ENCODE measurements at regions not wholly inside any gene's neighbourhood (a gene's known extent, or its start where the extent isn't known, plus 50 kb on each side); places are given as distances from the start of the nearest gene placed in this dataset.

GRCh38 chr3:61449327-61450040 lies 111.9 kb upstream of the PTPRG start:
- DNase-seq, result no peak
- Histone ChIP-seq H3K9me3 (ENCODE audit: control extremely low read depth in 1 of 5, control insufficient read depth in 4 of 5, insufficient read depth in 2 of 5, low read depth in 1 of 5, low read length in 4 of 5) (no peaks in the 10 kb centered on the region), H3K4me3 (ENCODE audit: control insufficient read depth in 1 of 7, extremely low read depth in 1 of 7, insufficient read depth in 4 of 7, low read depth in 2 of 7, low read length in 6 of 7) (no peak overlapping the region), H3K27ac (ENCODE audit: insufficient read depth in 1 of 2, low read depth in 1 of 2, low read length in 2 of 2, poor library complexity in 1 of 2, severe bottlenecking in 2 of 2) (no peak overlapping the region), H3K36me3 (ENCODE audit: control insufficient read depth in 4 of 4, insufficient read depth in 4 of 4, low read length in 3 of 4) (no peaks in the 10 kb centered on the region), H3K27me3 (replicated peaks in 2 of 5; ENCODE audit: control insufficient read depth in 4 of 5, insufficient read depth in 5 of 5, low read length in 4 of 5) (peaks cover 0 to 4% (median 0%) of the 10 kb centered on the region in 5 experiments), H3K4me1 (ENCODE audit: control extremely low read depth in 1 of 4, control insufficient read depth in 4 of 4, insufficient read depth in 4 of 4, low read length in 3 of 4) (no peaks in the 10 kb centered on the region)
- ChIA-PET CTCF (no interaction called here), POLR2A (no interaction called here)
- WGBS (ENCODE audit: insufficient coverage), result 100% methylated on average over 3 of the region's 3 CpGs

- Histone ChIP-seq H3K4me3 (ENCODE audit: control insufficient read depth in 1 of 7, extremely low read depth in 1 of 7, insufficient read depth in 4 of 7, low read depth in 2 of 7, low read length in 6 of 7) (no peak overlapping the region), H3K9me3 (ENCODE audit: control extremely low read depth in 1 of 5, control insufficient read depth in 4 of 5, insufficient read depth in 2 of 5, low read depth in 1 of 5, low read length in 4 of 5) (no peaks in the 10 kb centered on the region), H3K27ac (ENCODE audit: insufficient read depth in 1 of 2, low read depth in 1 of 2, low read length in 2 of 2, poor library complexity in 1 of 2, severe bottlenecking in 2 of 2) (no peak overlapping the region), H3K36me3 (ENCODE audit: control insufficient read depth in 4 of 4, insufficient read depth in 4 of 4, low read length in 3 of 4) (no peaks in the 10 kb centered on the region), H3K4me1 (ENCODE audit: control extremely low read depth in 1 of 4, control insufficient read depth in 4 of 4, insufficient read depth in 4 of 4, low read length in 3 of 4) (no peaks in the 10 kb centered on the region), H3K27me3 (replicated peaks in 2 of 5; ENCODE audit: control insufficient read depth in 4 of 5, insufficient read depth in 5 of 5, low read length in 4 of 5) (peaks cover 0 to 4% (median 0%) of the 10 kb centered on the region in 5 experiments)
- no peak for DNase-seq
- 66% methylated on average over 2 of the region's 2 CpGs for whole genome bisulfite sequencing (ENCODE audit: insufficient coverage)
- ChIA-PET CTCF (no interaction called here), POLR2A (no interaction called here)
Observed at GRCh38 chr3:61450866-61451265, 110.5 kb upstream of the PTPRG start.

GRCh38 chr3:61451841-61452240 lies 109.5 kb upstream of the PTPRG start:
- CTCF ChIA-PET, result interaction anchor here (0.6 kb wide), 1 partner anchor 1490 kb away, joined by 3 read pairs; no protein-coding TSS in a partner anchor
- H3K4me3 ChIP-seq (ENCODE audit: control insufficient read depth in 1 of 7, extremely low read depth in 1 of 7, insufficient read depth in 4 of 7, low read depth in 2 of 7, low read length in 6 of 7), result no peak overlapping the region
- no peaks in the 10 kb centered on the region for H3K4me1 ChIP-seq (ENCODE audit: control extremely low read depth in 1 of 4, control insufficient read depth in 4 of 4, insufficient read depth in 4 of 4, low read length in 3 of 4)
- no peak overlapping the region for H3K27ac ChIP-seq (ENCODE audit: insufficient read depth in 1 of 2, low read depth in 1 of 2, low read length in 2 of 2, poor library complexity in 1 of 2, severe bottlenecking in 2 of 2)
- DNase-seq, result no peak
- H3K36me3 ChIP-seq (ENCODE audit: control insufficient read depth in 4 of 4, insufficient read depth in 4 of 4, low read length in 3 of 4), result no peaks in the 10 kb centered on the region
- POLR2A ChIA-PET, result no interaction called here
- H3K27me3 ChIP-seq (replicated peaks in 2 of 5; ENCODE audit: control insufficient read depth in 4 of 5, insufficient read depth in 5 of 5, low read length in 4 of 5), result peaks cover 0 to 4% (median 0%) of the 10 kb centered on the region in 5 experiments
- 94% methylated on average over 4 of the region's 4 CpGs for WGBS (ENCODE audit: insufficient coverage)
- H3K9me3 ChIP-seq (ENCODE audit: control extremely low read depth in 1 of 5, control insufficient read depth in 4 of 5, insufficient read depth in 2 of 5, low read depth in 1 of 5, low read length in 4 of 5), result no peaks in the 10 kb centered on the region

GRCh38 chr3:61452535-61453090 lies 108.8 kb upstream of the PTPRG start:
- H3K9me3 ChIP-seq (ENCODE audit: control extremely low read depth in 1 of 5, control insufficient read depth in 4 of 5, insufficient read depth in 2 of 5, low read depth in 1 of 5, low read length in 4 of 5), result no peaks in the 10 kb centered on the region
- ChIA-PET POLR2A (no interaction called here), CTCF (no interaction called here)
- DNase-seq, result no peak
- H3K36me3 ChIP-seq (ENCODE audit: control insufficient read depth in 4 of 4, insufficient read depth in 4 of 4, low read length in 3 of 4), result no peaks in the 10 kb centered on the region
- no peak overlapping the region for H3K27ac ChIP-seq (ENCODE audit: insufficient read depth in 1 of 2, low read depth in 1 of 2, low read length in 2 of 2, poor library complexity in 1 of 2, severe bottlenecking in 2 of 2)
- H3K4me3 ChIP-seq (ENCODE audit: control insufficient read depth in 1 of 7, extremely low read depth in 1 of 7, insufficient read depth in 4 of 7, low read depth in 2 of 7, low read length in 6 of 7), result no peak overlapping the region
- H3K4me1 ChIP-seq (ENCODE audit: control extremely low read depth in 1 of 4, control insufficient read depth in 4 of 4, insufficient read depth in 4 of 4, low read length in 3 of 4), result no peaks in the 10 kb centered on the region
- peaks cover 0 to 4% (median 0%) of the 10 kb centered on the region in 5 experiments for H3K27me3 ChIP-seq (replicated peaks in 2 of 5; ENCODE audit: control insufficient read depth in 4 of 5, insufficient read depth in 5 of 5, low read length in 4 of 5)
- 97% methylated on average over 5 of the region's 6 CpGs for WGBS (ENCODE audit: insufficient coverage)

- DNase-seq, result no peak
- 88% methylated on average over 1 of the region's 6 CpGs for WGBS (ENCODE audit: insufficient coverage)
Observed at GRCh38 chr3:61454006-61454585, 107.3 kb upstream of the PTPRG start.

GRCh38 chr3:61454801-61455200 lies 106.6 kb upstream of the PTPRG start:
- peaks cover 0 to 4% (median 0%) of the 10 kb centered on the region in 5 experiments for H3K27me3 ChIP-seq (replicated peaks in 2 of 5; ENCODE audit: control insufficient read depth in 4 of 5, insufficient read depth in 5 of 5, low read length in 4 of 5)
- CTCF ChIA-PET, result no interaction called here
- H3K27ac ChIP-seq (ENCODE audit: insufficient read depth in 1 of 2, low read depth in 1 of 2, low read length in 2 of 2, poor library complexity in 1 of 2, severe bottlenecking in 2 of 2), result no peak overlapping the region
- POLR2A ChIA-PET, result no interaction called here
- H3K4me3 ChIP-seq (ENCODE audit: control insufficient read depth in 1 of 7, extremely low read depth in 1 of 7, insufficient read depth in 4 of 7, low read depth in 2 of 7, low read length in 6 of 7), result no peak overlapping the region
- 94% methylated on average over 2 of the region's 2 CpGs for WGBS (ENCODE audit: insufficient coverage)
- H3K36me3 ChIP-seq (ENCODE audit: control insufficient read depth in 4 of 4, insufficient read depth in 4 of 4, low read length in 3 of 4), result no peaks in the 10 kb centered on the region
- no peaks in the 10 kb centered on the region for H3K9me3 ChIP-seq (ENCODE audit: control extremely low read depth in 1 of 5, control insufficient read depth in 4 of 5, insufficient read depth in 2 of 5, low read depth in 1 of 5, low read length in 4 of 5)
- no peaks in the 10 kb centered on the region for H3K4me1 ChIP-seq (ENCODE audit: control extremely low read depth in 1 of 4, control insufficient read depth in 4 of 4, insufficient read depth in 4 of 4, low read length in 3 of 4)
- no peak for DNase-seq

More at GRCh38 chr3:61454006-61454585, 107.3 kb upstream of the PTPRG start:
- H3K27me3 ChIP-seq (replicated peaks in 2 of 5; ENCODE audit: control insufficient read depth in 4 of 5, insufficient read depth in 5 of 5, low read length in 4 of 5), result peaks cover 0 to 4% (median 0%) of the 10 kb centered on the region in 5 experiments
- ChIA-PET POLR2A (no interaction called here), CTCF (no interaction called here)
- H3K9me3 ChIP-seq (ENCODE audit: control extremely low read depth in 1 of 5, control insufficient read depth in 4 of 5, insufficient read depth in 2 of 5, low read depth in 1 of 5, low read length in 4 of 5), result no peaks in the 10 kb centered on the region
- H3K36me3 ChIP-seq (ENCODE audit: control insufficient read depth in 4 of 4, insufficient read depth in 4 of 4, low read length in 3 of 4), result no peaks in the 10 kb centered on the region
- no peaks in the 10 kb centered on the region for H3K4me1 ChIP-seq (ENCODE audit: control extremely low read depth in 1 of 4, control insufficient read depth in 4 of 4, insufficient read depth in 4 of 4, low read length in 3 of 4)
- H3K27ac ChIP-seq (ENCODE audit: insufficient read depth in 1 of 2, low read depth in 1 of 2, low read length in 2 of 2, poor library complexity in 1 of 2, severe bottlenecking in 2 of 2), result no peak overlapping the region
- no peak overlapping the region for H3K4me3 ChIP-seq (ENCODE audit: control insufficient read depth in 1 of 7, extremely low read depth in 1 of 7, insufficient read depth in 4 of 7, low read depth in 2 of 7, low read length in 6 of 7)

- Histone ChIP-seq H3K36me3 (ENCODE audit: control insufficient read depth in 4 of 4, insufficient read depth in 4 of 4, low read length in 3 of 4) (no peaks in the 10 kb centered on the region), H3K4me1 (ENCODE audit: control extremely low read depth in 1 of 4, control insufficient read depth in 4 of 4, insufficient read depth in 4 of 4, low read length in 3 of 4) (no peaks in the 10 kb centered on the region), H3K27ac (ENCODE audit: insufficient read depth in 1 of 2, low read depth in 1 of 2, low read length in 2 of 2, poor library complexity in 1 of 2, severe bottlenecking in 2 of 2) (no peak overlapping the region), H3K4me3 (ENCODE audit: control insufficient read depth in 1 of 7, extremely low read depth in 1 of 7, insufficient read depth in 4 of 7, low read depth in 2 of 7, low read length in 6 of 7) (no peak overlapping the region), H3K9me3 (ENCODE audit: control extremely low read depth in 1 of 5, control insufficient read depth in 4 of 5, insufficient read depth in 2 of 5, low read depth in 1 of 5, low read length in 4 of 5) (peaks cover 0 to 3% (median 0%) of the 10 kb centered on the region in 5 experiments), H3K27me3 (replicated peaks in 2 of 5; ENCODE audit: control insufficient read depth in 4 of 5, insufficient read depth in 5 of 5, low read length in 4 of 5) (no peaks in the 10 kb centered on the region)
- ChIA-PET CTCF (no interaction called here), POLR2A (no interaction called here)
- DNase-seq, result no peak
- 80% methylated on average over 2 of the region's 2 CpGs for WGBS (ENCODE audit: insufficient coverage)
Observed at GRCh38 chr3:61460636-61461035, 100.7 kb upstream of the PTPRG start.

Data from common myeloid progenitor, CD34-positive (primary cell).